Hippocampal formation (tissue), 2 donors: ENCODE measurements at regions not wholly inside any gene's neighbourhood (a gene's known extent, or its start where the extent isn't known, plus 50 kb on each side); places are given as distances from the start of the nearest gene placed in this dataset.
"Not testable (repeated sequence)": the region's sequence is repeated elsewhere in the genome, so short reads cannot be mapped to it uniquely, and the experiment has no call there.

Source experiments
- DNase-seq, 2 donors: peaks; one replicate each; lab custom pipeline; 2025; lab: John Stamatoyannopoulos, UW

DNA sequence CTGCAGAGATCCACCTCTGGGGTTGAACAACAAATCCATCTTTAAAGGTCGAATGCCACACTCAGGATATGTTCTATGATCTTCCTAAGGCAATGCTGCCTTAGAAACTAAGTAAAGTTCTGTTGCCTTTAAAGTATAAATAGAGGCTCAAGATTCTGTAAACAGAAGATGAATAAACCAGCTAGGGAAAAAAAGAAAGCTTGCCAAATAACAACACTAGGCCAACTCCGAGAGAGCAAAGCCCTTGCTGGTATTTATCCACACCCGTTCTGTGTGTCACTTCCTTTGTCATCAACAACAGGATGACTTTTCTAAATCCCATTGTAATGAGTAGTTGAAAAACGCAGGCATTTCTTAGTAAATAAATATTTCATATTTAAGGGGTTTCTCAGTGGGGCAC is 330.0 kb upstream of the GLI3 start:
- no peak for DNase-seq

DNA sequence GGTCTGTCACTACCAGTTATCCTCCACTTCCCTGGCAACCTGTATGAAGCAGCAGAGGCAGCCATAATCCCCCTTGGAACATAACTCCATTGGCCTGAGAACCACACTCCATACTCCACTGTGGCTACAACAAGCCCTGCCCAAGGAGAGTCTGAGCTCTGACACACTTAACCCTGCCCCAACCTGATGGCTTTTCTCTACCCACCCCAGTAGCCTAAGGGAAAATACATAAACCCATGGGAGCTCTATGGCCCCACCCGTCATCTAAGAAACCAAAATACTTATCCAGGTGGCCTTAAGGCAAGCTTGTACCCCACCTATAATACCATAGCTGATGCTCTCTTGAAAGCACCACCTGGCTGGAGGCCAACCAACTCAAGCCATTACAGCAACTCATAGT is 324.8 kb upstream of the GLI3 start:
- no peak for DNase-seq

DNA sequence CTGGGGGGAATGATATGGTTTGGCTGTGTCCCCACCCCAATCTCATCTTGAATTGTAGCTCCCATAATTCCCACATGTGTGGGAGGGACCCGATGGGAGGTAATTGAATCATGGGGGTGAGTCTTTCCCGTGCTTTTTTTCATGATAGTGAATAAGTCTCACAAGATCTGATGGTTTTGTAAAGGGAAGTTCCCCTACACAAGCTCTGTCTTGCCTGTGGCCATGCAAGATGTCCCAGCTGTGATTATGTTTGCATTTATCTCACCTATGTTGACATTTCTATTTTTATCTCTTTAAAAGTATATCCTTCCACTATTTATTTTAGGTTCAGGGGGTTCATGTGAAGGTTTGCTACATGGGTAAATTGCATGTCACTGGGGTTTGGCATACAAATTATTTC is 323.9 kb upstream of the GLI3 start:
- DNase-seq = no peak

DNA sequence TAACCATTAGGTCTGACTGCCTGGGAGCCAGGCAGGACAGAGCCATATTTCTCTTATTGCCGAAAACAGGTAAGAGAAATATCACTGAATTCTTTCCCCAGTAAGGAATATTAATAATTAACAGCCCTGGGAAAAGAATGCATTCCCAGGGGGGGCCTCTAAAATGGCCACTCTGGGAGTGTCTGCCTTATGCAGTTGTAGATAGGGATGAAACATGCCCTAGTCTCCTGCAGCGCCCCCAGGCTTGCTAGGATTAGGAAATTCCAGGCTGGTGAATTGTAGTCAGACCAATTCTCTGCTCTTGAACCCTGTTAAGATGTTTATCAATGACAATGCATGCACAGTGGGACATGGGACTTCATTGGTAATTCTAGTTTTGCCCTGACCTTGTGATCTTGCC is 317.9 kb upstream of the GLI3 start:
- DNase-seq = not testable (repeated sequence)

DNA sequence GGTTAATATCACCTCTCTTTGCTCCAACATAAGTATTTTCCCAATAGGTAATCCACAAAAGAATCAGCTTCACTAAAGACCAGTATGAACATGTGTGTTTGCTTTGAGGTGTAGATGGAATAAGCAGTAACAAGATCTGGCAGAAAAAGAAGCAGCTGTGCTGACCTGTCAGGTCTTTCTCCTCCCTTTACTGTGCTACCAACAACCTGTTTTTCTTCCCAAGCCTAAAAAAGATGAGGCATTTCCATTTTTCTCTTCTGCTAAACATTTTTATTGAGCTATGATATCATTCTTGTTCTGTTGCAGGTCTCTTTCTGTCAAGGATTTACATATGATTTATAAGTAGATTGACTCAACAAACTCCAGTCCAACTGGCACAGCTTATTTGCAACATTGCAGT is 315.2 kb upstream of the GLI3 start:
- no peak for DNase-seq

DNA sequence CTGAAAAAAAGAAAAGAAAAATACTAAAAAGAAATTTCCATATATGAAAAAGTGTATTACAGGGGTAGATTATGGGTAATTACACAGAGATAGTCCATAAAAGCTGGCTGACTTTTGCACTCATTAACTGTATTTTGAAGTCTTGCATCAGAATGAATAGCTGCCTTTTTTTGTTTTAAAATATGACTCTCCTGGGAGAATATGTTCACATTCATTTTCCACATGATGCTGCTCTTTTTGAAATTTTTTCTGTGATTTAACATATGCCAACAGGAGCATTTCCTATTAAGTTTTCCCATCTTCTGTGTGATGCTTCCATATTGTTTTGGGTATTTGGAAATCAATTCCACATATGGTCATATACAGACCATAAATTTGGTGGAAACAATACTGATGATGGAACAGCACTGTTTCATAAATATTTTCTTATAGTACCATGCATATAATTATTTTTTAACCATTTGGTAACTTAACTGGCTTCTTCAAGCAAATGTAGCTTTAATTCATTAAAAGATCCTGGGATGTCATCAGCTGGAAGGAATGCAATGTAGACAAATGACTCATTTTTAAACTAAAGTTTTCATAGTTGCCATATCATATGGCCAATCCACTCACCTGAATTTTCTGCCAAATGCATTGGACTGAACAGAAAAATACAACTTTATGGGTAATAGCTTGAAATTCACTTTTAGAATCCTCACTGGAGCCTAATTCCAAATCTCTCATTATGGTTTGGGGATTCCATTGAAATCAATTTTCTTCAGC is 313.9 kb upstream of the GLI3 start:
- no peak for DNase-seq

DNA sequence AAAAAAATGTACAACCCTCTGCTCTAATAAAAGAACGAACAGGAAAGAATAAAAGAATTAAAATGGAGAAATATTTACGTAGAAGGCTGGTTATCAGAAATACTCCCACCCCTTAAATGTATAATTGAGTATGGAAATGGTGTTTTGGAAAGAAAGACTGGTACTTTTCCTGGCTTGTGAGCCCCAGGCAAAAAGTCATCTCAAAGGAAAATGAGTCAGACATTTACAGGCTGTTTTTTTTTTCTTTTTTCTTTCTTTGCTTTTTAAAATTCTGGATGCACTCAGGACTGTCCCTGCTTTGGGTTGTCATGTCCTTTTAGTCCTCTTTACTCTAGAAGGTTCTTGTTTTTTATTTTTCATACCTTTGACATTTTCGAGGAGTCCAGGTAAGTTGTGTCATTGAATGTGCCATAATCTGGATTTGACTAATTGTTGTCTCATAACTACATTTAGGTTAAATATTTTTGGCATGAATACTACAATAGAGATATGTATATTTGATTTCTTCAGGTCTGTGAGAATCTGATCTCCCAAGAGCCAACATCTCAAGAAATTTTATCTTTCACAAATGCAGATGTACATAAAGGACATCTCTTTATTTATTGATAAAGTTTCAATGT is 313.0 kb upstream of the GLI3 start:
- DNase-seq = no peak

DNA sequence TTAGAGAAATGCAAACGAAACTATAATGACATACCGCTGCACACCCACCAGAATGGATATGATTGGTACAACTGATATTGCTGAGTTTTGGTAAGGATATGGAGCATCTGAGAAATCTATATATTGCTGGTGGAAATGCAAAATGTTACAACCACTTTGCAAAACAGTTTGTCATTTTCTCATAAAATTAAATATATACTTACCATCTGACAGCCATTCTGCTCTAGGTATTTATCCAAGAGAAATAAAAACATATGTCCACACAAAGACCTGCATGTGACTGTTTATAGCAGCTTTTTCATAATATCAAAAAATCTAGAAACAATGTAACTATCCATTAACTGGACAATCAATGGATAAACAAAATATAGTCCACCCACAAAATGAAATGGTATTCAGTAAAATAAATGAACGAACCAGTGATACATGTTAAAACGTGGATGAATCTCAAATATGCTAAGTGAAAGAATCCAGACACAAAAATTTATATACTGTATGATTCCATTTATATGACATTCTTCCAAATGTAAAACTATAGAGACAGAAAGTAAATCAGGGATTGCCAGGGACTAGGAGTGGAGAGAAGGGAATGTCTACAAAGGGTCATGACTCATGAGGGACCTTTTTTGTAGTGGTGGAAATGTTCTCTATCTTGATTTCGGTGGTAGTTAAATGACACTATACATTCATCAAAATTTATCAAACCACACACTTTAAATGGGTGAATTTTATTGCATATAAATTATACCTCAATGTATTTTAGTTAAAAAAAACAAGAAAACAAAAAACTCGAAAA is 312.0 kb upstream of the GLI3 start:
- DNase-seq = no peak

DNA sequence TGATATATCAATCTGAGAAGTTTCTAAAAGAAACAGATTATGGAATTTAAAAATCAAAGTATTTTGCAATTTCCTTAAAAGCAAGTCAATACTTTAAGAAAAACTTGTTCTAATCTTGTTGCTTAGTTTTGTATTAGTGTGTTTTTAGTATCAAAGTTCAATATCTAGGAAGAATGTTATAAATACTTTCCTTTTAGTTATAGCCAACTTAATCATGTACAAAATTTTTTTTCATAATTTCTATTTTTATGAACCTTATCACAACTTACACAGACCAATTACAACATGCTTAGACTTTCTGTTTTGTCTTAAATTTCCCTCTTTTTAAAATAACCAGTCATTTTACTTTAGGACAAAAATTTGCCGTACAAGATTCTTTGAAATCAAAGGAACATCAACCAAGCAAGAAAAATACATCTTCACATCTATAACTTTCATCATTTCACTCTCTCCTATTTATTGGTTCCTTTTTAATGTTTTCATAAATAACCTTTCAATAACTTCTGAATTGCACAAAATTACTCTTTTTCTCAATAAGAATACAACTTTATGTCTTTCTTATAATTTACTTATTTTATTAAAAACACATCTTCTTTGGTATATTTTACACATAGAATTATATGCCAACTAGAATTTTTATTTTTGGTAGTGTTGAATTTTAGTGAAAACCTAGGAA is 308.2 kb upstream of the GLI3 start:
- no peak for DNase-seq

DNA sequence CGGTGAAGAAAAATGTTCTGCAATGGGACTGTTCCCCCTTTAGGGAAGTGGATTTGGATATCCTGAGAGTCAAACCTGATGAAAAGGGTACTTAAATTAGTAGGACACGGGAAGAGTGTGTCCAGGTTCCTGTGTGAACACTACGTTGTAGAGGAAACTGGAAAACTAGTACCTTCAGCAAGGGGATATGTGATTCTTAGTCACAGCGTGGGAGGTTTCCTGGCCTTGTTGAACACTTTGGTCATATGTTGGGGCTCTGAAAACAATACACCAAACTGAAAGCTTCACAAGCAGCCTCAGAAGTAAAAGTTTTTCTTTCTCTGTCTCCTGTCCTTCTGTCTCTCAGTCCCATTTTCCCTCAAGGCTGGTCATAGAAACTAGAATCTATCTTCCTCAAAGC is 306.9 kb upstream of the GLI3 start:
- no peak for DNase-seq

DNA sequence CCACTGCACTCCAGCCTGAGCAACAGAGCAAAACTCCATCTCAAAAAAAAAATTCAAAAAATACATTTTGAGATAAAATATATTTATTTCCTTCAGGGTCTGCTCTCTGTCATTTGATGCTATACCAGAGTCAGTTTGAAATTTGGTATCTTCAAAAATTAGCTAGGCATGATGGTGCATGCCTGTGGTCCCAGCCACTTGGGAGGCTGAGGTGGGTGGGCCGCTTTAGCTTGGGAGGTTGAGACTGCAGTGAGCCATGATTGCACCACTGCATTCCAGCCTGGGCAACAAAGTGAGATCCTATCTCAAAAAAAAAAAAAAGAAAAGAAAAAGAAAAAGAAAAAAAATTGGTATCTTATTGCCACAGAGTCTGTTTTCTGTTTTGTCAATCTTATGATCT is 305.4 kb upstream of the GLI3 start:
- not testable (repeated sequence) for DNase-seq

DNA sequence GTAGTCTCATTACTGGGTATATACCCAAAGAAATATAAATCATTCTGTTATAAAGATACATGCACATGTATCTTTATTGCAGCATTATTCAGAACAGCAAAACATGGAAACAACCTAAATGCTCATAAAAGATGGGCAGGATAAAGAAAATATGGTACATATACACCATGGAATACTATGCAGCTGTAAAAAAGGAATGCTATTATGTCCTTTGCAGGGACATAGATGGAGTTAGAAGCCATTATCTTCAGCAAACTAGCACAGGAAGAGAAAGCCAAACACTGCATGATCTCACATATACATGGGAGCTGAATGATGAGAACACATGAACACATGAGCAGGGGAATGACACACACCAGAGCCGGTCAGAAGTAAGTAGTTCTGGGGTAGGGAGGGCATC is 297.4 kb upstream of the GLI3 start:
- DNase-seq = no peak

DNA sequence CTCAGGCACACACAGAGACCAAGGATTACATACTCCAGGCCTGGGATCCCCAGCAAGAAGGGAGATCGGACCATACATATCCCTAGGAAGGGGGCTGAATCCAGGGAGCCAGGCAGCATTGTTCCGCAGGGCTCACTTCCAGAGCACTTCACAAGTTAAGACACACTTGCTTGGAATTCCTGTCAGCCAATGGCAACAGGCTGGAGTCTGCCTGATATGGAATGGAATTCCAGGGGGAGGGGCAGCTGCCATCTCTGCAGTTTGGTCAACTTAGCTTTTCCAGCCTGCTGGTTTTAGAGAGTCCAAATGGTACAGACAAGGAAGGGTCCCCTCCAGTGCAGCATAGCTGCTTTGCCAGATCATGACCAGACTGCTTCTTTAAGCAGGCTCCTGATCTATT is 290.0 kb upstream of the GLI3 start:
- DNase-seq = no peak

DNA sequence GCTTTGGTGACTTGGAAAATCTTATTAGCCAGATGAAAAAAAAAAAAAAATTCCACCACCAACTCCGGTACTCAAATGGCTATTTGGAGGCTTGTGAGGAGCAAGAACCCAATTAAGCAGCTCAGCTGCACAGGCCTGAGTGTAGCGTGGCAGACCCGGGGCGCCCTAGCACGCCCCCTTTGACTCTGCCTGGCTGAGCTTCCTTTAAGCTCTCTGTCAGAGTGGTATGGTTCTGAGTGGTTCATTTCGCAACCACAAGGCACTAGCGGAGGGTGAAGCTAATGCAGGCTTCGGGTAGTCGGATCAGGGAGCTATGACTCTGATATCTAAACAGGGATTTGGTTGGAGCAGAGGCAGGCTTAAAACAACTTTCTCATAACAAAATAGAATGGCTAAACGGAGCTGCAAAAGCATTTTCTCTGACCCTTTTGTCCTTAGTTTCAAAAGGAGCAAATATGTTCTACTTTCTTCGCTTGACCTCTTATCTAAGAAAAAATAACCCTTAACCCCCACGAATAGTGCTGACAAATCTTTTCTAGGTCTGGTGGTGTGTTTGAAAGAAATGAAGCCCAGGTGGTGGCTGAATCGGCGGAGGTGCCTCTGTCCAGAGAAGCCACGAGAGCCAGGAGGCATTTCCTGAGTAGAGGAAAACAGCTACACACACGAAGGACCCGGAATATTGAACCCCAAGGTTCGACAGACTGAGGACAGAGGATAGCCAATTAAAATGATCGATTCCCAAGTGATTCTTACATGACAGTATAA is 285.4 kb upstream of the GLI3 start:
- no peak for DNase-seq

DNA sequence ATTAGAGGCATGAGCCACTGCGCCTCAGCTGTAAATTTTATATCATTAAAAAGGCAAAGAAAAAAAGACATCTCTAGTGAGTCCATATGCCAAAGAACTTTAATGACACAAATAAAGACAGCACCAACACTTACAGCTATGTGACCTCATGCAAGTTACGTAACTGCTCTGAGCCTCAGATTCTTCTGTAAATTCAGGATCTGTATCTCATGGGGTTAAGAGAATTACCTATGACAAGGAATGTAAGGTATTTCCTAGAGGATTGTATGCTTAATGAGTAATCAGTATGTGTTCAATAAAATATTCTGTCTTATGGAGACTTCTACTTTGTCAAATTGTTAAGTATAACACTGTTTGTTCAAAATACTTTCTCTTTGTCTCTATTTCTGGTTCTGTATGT is 274.0 kb upstream of the GLI3 start:
- no peak for DNase-seq

DNA sequence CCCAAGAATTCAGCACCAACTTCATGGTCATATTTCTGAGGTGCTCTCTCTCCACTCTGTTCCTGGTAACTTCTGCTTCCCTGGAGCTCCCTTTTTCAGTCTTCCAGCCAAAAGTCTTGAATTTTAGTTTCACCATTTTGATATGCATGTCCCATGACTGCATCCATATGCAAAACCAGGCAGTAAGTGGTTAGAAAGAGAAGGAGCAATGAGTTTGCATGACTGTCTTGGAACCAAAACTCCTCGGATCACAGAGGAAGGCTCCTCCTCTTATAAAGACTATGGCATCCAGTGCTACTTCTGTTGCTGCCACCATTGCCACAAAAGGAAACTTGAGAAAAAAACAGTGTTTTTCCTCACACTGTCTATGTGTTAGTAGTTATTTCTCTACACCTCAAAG is 269.1 kb upstream of the GLI3 start:
- DNase-seq = no peak

DNA sequence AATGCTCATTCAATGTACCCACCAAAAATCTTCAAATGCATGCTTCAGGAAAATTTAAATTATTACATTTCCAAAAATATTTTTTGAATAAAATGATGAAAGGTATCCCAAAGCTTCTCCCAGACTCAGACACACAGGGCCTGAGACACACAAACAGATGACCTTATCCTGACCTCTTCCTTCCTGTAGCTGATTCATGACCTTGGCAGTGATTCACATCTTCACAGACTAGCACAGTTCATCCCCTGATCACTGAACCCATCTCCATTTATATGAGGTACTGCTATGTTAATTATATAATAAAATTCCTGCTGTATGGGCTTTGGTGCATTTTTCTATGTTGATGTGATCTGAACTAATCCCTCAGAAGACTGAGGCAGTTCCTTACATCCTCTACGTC is 265.0 kb upstream of the GLI3 start:
- DNase-seq = no peak

DNA sequence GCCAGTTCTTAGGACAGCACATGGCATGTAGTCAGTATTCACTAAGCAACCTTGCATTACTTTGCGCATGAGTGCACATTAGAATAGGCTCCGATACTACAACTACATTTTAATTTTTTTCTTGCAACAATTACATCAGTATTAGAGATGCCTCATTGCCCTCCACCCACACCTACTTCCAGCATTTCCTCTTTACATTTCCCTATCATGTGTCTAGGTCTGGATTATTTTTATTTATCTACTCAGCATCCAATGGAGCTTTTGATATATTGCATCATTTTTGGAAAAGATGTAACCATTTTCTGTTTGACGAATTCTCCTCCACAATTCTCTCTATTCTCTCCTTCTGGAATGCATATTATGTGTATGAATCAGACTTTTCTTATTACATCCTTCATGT is 258.2 kb upstream of the GLI3 start:
- no peak for DNase-seq

DNA sequence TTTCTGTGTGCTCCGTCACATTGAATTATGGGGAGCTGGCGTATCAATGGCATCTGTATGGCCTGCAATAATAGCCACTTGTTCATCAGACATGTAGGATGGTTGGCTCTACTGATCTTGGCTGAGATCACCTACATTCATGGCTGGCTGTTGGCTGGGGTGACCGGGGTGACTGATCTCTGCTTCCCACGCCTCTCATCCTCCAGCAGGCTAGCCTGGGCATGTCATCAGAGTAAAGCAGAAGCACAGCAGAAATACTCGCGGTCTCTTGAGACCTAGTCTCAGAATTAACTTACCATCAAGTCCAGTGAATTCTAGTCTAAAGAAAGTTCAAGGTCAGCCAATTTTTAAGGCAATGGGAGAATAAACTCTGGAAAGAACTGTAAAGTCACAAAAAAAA is 257.7 kb upstream of the GLI3 start:
- DNase-seq = no peak

DNA sequence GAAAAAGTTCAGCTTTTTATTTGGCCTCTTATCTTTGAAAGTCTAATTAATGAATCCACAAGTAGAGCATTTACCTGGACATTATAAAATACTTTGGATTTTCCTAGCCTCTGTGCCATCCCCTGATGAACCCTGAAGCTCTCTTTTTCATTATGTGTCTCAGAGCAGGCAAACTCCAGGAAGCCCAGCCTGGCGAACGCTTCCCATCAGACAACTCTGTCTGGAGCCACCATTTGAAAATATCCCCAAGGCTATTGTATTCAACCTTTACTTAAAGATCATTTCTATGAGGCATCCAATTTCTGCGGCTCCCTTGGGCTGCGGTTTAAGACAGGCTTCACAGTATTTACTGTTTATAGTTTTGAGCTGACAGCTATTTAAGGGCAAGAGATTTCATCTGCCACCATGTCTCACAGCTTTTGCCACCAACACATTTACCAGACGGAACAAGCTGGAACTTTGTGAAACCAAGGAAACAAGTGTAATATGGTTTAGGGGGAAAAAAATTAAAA is 257.2 kb upstream of the GLI3 start:
- DNase-seq = no peak

DNA sequence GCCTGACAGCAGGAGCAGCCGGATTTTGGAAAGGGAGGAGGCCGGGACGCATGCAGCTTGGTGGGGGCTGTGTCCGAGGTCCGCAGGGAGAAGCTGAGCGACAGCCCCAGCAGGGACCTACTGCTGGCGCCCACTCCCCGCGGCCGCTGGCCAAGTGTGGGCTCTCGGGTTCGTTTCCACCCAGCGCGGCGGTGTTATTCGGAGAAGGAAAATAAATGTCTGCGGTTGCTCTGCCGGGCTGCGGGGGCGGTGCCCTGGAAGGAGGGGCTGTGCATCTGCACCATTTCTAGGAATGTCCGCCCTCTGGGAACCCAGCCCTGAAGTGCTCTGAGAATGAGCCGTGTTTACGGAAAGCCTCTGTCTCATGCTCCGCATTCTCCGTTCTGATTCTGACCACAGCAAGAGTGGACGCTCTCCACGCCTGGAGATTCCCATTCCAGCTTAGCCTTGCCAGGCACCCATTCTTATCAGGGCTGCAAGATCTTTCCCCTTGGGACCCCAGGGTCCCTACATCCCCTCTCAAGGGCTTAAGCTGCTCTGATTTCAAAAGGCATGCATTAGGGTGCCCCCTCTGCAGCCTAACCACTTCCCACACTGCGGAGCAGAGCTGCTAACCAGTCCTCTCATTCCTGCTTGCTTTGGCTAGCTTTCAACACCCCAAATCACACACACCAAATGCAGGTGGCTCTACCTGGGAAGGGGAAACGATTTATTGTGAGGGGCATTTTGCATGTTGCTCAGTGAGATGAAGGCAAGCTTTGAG is 256.6 kb upstream of the GLI3 start:
- DNase-seq = peak in 1 of 2 donors; percentile 11
